ENCODE measurements at regions not wholly inside any gene's neighbourhood (a gene's known extent, or its start where the extent isn't known, plus 50 kb on each side); places are given as distances from the start of the nearest gene placed in this dataset.

DNA sequence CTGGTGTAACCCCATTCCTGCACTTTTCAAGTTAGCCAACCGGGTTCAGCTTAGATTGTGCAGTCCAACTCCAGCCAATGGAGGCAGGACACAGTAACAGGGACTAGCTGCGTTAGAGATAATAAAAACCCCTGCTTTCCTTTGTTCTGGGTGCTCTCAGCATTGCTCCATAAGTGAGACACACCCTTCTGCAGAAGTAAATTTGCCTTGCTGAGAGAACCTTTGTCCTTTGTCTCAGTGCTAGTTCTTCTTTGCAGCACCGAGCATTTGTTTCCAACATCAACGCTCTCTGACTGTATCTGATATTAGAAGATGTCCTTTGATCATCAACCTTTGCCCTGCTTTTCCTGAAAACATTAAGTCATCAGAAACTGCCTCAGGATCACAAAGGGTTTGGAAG lies 169.5 kb upstream of the OR13F1 start:
- TF ChIP-seq POLR2A (IDR thresholded peaks at IDR 0.05) = no peak
- TF ChIP-seq, protein P1, sequence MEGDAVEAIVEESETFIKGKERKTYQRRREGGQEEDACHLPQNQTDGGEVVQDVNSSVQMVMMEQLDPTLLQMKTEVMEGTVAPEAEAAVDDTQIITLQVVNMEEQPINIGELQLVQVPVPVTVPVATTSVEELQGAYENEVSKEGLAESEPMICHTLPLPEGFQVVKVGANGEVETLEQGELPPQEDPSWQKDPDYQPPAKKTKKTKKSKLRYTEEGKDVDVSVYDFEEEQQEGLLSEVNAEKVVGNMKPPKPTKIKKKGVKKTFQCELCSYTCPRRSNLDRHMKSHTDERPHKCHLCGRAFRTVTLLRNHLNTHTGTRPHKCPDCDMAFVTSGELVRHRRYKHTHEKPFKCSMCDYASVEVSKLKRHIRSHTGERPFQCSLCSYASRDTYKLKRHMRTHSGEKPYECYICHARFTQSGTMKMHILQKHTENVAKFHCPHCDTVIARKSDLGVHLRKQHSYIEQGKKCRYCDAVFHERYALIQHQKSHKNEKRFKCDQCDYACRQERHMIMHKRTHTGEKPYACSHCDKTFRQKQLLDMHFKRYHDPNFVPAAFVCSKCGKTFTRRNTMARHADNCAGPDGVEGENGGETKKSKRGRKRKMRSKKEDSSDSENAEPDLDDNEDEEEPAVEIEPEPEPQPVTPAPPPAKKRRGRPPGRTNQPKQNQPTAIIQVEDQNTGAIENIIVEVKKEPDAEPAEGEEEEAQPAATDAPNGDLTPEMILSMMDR (IDR thresholded peaks at IDR 0.05) = no peak
